ENCODE measurements at regions not wholly inside any gene's neighbourhood (a gene's known extent, or its start where the extent isn't known, plus 50 kb on each side); places are given as distances from the start of the nearest gene placed in this dataset.

DNA sequence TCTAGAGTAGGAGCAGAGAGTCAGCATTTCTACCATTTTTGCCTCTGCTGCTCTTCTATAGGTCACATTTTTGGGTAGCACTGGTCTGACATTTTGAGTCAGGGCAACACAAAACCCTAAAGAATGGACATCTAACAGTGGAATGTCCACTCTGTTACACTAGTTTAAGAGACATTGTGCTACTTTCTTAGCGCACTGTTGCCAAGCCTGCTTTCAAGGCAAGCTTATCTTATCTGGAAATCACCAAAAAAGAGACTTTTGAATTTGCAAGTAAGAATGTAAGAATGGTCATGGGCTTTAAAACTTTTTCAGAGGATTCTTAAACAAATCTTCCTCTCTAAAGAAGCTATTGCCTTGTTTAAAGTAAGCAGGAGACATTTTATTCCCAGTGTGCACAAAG lies 73.0 kb upstream of the STARD4 start:
- TF ChIP-seq, protein P1, sequence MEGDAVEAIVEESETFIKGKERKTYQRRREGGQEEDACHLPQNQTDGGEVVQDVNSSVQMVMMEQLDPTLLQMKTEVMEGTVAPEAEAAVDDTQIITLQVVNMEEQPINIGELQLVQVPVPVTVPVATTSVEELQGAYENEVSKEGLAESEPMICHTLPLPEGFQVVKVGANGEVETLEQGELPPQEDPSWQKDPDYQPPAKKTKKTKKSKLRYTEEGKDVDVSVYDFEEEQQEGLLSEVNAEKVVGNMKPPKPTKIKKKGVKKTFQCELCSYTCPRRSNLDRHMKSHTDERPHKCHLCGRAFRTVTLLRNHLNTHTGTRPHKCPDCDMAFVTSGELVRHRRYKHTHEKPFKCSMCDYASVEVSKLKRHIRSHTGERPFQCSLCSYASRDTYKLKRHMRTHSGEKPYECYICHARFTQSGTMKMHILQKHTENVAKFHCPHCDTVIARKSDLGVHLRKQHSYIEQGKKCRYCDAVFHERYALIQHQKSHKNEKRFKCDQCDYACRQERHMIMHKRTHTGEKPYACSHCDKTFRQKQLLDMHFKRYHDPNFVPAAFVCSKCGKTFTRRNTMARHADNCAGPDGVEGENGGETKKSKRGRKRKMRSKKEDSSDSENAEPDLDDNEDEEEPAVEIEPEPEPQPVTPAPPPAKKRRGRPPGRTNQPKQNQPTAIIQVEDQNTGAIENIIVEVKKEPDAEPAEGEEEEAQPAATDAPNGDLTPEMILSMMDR (IDR thresholded peaks at IDR 0.05) = no peak
- no peak for TF ChIP-seq POLR2A (IDR thresholded peaks at IDR 0.05)
